ENCODE measurements at regions not wholly inside any gene's neighbourhood (a gene's known extent, or its start where the extent isn't known, plus 50 kb on each side); places are given as distances from the start of the nearest gene placed in this dataset.

- Histone ChIP-seq H3K27ac (no peak overlapping the region), H3K4me3 (no peak overlapping the region)
- DNase-seq (ENCODE audit: low spot score), result no peak
- no peak for TF ChIP-seq CTCF (IDR thresholded peaks at IDR 0.05)
Observed at GRCh38 chr22:34429314-34429713, 509.0 kb upstream of the LARGE1 start.

GRCh38 chr22:34430386-34430785 is 510.1 kb upstream of the LARGE1 start:
- Histone ChIP-seq H3K4me3 (no peak overlapping the region), H3K27ac (no peak overlapping the region)
- no peak for DNase-seq (ENCODE audit: low spot score)
- no peak for TF ChIP-seq CTCF (IDR thresholded peaks at IDR 0.05)

- no peak overlapping the region for H3K4me3 ChIP-seq
- H3K27ac ChIP-seq, result no peak overlapping the region
- no peak for TF ChIP-seq CTCF (IDR thresholded peaks at IDR 0.05)
- DNase-seq (ENCODE audit: low spot score), result no peak
Observed at GRCh38 chr22:34434371-34434770, 514.1 kb upstream of the LARGE1 start.

- TF ChIP-seq CTCF (IDR thresholded peaks at IDR 0.05), result no peak
- Histone ChIP-seq H3K4me3 (no peak overlapping the region), H3K27ac (no peak overlapping the region)
- DNase-seq (ENCODE audit: low spot score), result no peak
Observed at GRCh38 chr22:34437140-34437539, 516.9 kb upstream of the LARGE1 start.

GRCh38 chr22:34454598-34454997 is 534.3 kb upstream of the LARGE1 start:
- TF ChIP-seq CTCF (IDR thresholded peaks at IDR 0.05), result no peak
- DNase-seq (ENCODE audit: low spot score), result no peak
- Histone ChIP-seq H3K4me3 (no peak overlapping the region), H3K27ac (no peak overlapping the region)

GRCh38 chr22:34462795-34463194 is 542.5 kb upstream of the LARGE1 start:
- no peak for TF ChIP-seq CTCF (IDR thresholded peaks at IDR 0.05)
- Histone ChIP-seq H3K27ac (no peak overlapping the region), H3K4me3 (no peak overlapping the region)
- DNase-seq (ENCODE audit: low spot score), result no peak

- no peak for TF ChIP-seq CTCF (IDR thresholded peaks at IDR 0.05)
- no peak for DNase-seq (ENCODE audit: low spot score)
Observed at GRCh38 chr22:34475886-34476285, 555.6 kb upstream of the LARGE1 start.

More at GRCh38 chr22:34475886-34476285, 555.6 kb upstream of the LARGE1 start:
- no peak overlapping the region for H3K27ac ChIP-seq
- no peak overlapping the region for H3K4me3 ChIP-seq
